ENCODE measurements at regions not wholly inside any gene's neighbourhood (a gene's known extent, or its start where the extent isn't known, plus 50 kb on each side); places are given as distances from the start of the nearest gene placed in this dataset.
A peak's percentile ranks its signal among the peaks of the same experiment; 100 is the strongest.

DNA sequence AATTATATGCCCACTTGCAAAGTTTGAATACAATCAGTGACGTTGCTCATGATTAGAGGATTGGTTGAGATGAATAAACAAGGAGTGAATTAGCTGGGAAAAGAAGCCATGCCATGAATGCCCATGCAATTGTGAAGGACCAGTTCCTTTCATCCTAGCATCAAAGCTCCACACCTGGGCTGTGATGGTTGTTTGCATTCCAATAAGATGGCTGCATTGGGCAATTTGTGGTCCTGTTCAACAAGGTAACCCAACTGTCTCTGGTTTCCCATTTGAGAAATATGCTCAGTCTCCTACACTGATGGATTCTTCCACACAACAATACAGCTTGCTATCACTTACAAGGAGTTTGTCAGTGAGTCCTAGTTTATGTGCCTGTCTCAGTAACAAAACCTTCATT lies 550.2 kb downstream of the STK39 start:
- no peak for DNase-seq
- Mint-ChIP-seq H3K27ac (no peak overlapping the region), H3K4me1 (peaks cover 5% of the 10 kb centered on the region), H3K4me3 (no peak overlapping the region), H3K9me3 (no peaks in the 10 kb centered on the region), H3K27me3 (ENCODE audit: low read depth, poor library complexity) (no peaks in the 10 kb centered on the region), H3K36me3 (ENCODE audit: low read depth) (no peaks in the 10 kb centered on the region)
- no peak for TF ChIP-seq CTCF (IDR thresholded peaks at IDR 0.05)

GRCh38 chr2:167692936-167693335 lies 554.5 kb downstream of the STK39 start:
- no peaks in the 10 kb centered on the region for H3K4me1 Mint-ChIP-seq
- no peak for DNase-seq
- no peak for TF ChIP-seq CTCF (IDR thresholded peaks at IDR 0.05)
- H3K4me3 Mint-ChIP-seq: no peak overlapping the region
- H3K9me3 Mint-ChIP-seq: peaks cover 8% of the 10 kb centered on the region
- H3K27me3 Mint-ChIP-seq (ENCODE audit: low read depth, poor library complexity): no peaks in the 10 kb centered on the region
- no peak overlapping the region for H3K27ac Mint-ChIP-seq
- peaks cover 5% of the 10 kb centered on the region for H3K36me3 Mint-ChIP-seq (ENCODE audit: low read depth)

GRCh38 chr2:167692191-167692590 lies 555.2 kb downstream of the STK39 start:
- H3K27ac Mint-ChIP-seq: no peak overlapping the region
- peaks cover 1% of the 10 kb centered on the region for H3K4me1 Mint-ChIP-seq
- no peak for DNase-seq
- peaks cover 5% of the 10 kb centered on the region for H3K36me3 Mint-ChIP-seq (ENCODE audit: low read depth)
- no peak overlapping the region for H3K4me3 Mint-ChIP-seq
- no peak for TF ChIP-seq CTCF (IDR thresholded peaks at IDR 0.05)
- no peaks in the 10 kb centered on the region for H3K27me3 Mint-ChIP-seq (ENCODE audit: low read depth, poor library complexity)
- peaks cover 8% of the 10 kb centered on the region for H3K9me3 Mint-ChIP-seq

- no peak overlapping the region for H3K4me3 Mint-ChIP-seq
- H3K27ac Mint-ChIP-seq: no peak overlapping the region
- peaks cover 13% of the 10 kb centered on the region for H3K4me1 Mint-ChIP-seq
- H3K36me3 Mint-ChIP-seq (ENCODE audit: low read depth): peaks cover 5% of the 10 kb centered on the region
- no peaks in the 10 kb centered on the region for H3K27me3 Mint-ChIP-seq (ENCODE audit: low read depth, poor library complexity)
- no peak for DNase-seq
- TF ChIP-seq CTCF (IDR thresholded peaks at IDR 0.05): no peak
- H3K9me3 Mint-ChIP-seq: peaks cover 8% of the 10 kb centered on the region
Observed at GRCh38 chr2:167689444-167689843, 558.0 kb downstream of the STK39 start.

GRCh38 chr2:167686691-167687090 lies 560.7 kb downstream of the STK39 start:
- peaks cover 24% of the 10 kb centered on the region for H3K4me1 Mint-ChIP-seq
- H3K27me3 Mint-ChIP-seq (ENCODE audit: low read depth, poor library complexity): no peaks in the 10 kb centered on the region
- peak overlapping the region; percentile 84 for H3K27ac Mint-ChIP-seq
- no peak for TF ChIP-seq CTCF (IDR thresholded peaks at IDR 0.05)
- H3K36me3 Mint-ChIP-seq (ENCODE audit: low read depth): peaks cover 5% of the 10 kb centered on the region
- peaks cover 8% of the 10 kb centered on the region for H3K9me3 Mint-ChIP-seq
- H3K4me3 Mint-ChIP-seq: no peak overlapping the region
- DNase-seq: peak; percentile 9

GRCh38 chr2:167681234-167682015 lies 566.0 kb downstream of the STK39 start:
- H3K27ac Mint-ChIP-seq: peak overlapping the region; percentile 70
- H3K36me3 Mint-ChIP-seq (ENCODE audit: low read depth): no peaks in the 10 kb centered on the region
- no peak for TF ChIP-seq CTCF (IDR thresholded peaks at IDR 0.05)
- H3K27me3 Mint-ChIP-seq (ENCODE audit: low read depth, poor library complexity): peaks cover 2% of the 10 kb centered on the region
- H3K4me1 Mint-ChIP-seq: peaks cover 38% of the 10 kb centered on the region
- H3K4me3 Mint-ChIP-seq: no peak overlapping the region
- no peak for DNase-seq
- H3K9me3 Mint-ChIP-seq: no peaks in the 10 kb centered on the region
